ENCODE measurements at regions not wholly inside any gene's neighbourhood (a gene's known extent, or its start where the extent isn't known, plus 50 kb on each side); places are given as distances from the start of the nearest gene placed in this dataset.

DNA sequence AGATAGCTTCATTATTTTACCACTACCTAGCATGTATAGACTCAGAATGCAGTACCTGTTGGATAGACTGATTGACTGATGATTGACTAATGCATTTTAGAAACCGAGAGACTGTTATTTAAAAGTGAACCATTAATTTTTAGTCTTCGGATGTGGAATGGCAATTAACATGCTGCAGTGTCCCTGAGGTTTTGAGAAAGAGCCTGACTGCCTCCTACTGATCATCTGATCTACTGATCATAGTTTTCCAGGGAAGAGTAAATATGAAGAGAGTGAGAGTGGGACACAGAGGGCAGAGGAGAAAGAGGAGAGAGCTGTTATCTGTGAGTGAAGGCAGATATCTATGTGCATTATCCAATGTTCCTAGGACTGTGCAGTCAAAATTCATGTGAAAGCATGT lies 764.7 kb downstream of the TRIML1 start:
- Histone ChIP-seq H3K36me3 (no peaks in the 10 kb centered on the region), H3K4me3 (no peak overlapping the region), H3K9me3 (no peaks in the 10 kb centered on the region), H3K27ac (no peak overlapping the region), H3K27me3 (no peaks in the 10 kb centered on the region), H3K4me1 (no peaks in the 10 kb centered on the region)
- TF ChIP-seq POLR2AphosphoS5 (IDR thresholded peaks at IDR 0.05) (no peak), EP300 (IDR thresholded peaks at IDR 0.05) (no peak), POLR2A (IDR thresholded peaks at IDR 0.05) (no peak)
- DNase-seq (ENCODE audit: low spot score in 2 of 2), result no peak
- 86% methylated on average over 2 of the region's 2 CpGs for WGBS

GRCh38 chr4:188904617-188905016 lies 765.4 kb downstream of the TRIML1 start:
- TF ChIP-seq POLR2A (IDR thresholded peaks at IDR 0.05) (no peak), CTCF (IDR thresholded peaks at IDR 0.05) (no peak), EP300 (IDR thresholded peaks at IDR 0.05) (no peak), POLR2AphosphoS5 (IDR thresholded peaks at IDR 0.05) (no peak)
- no peak for DNase-seq (ENCODE audit: low spot score in 2 of 2)
- no peak overlapping the region for H3K4me3 ChIP-seq
- no peak overlapping the region for H3K27ac ChIP-seq
- H3K4me1 ChIP-seq, result no peaks in the 10 kb centered on the region
- WGBS, result 84% methylated on average over 4 of the region's 12 CpGs
- no peaks in the 10 kb centered on the region for H3K27me3 ChIP-seq
- no peaks in the 10 kb centered on the region for H3K9me3 ChIP-seq
- no peaks in the 10 kb centered on the region for H3K36me3 ChIP-seq

DNA sequence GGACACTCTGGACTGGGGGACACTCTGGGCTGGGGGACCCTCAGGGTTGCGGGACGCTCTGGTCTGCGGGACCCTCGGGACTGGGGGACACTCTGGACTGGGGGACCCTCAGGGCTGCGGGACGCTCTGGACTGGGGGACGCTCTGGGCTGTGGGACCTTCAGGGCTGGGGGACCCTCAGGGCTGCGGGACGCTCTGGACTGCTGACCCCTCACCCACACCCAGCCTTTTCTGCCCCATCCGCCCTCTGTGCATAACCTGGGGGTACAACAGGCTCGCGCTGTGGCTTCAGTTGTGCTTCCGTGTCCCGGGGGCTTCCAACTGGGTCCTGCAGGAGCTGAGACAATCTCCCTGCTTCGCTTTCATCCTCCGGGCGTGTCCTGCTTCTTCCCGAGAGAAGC lies 766.0 kb downstream of the TRIML1 start:
- TF ChIP-seq CTCF (IDR thresholded peaks at IDR 0.05), result no peak
- TF ChIP-seq POLR2A (IDR thresholded peaks at IDR 0.05), result no peak
- no peak for TF ChIP-seq EP300 (IDR thresholded peaks at IDR 0.05)
- TF ChIP-seq POLR2AphosphoS5 (IDR thresholded peaks at IDR 0.05), result no peak
- DNase-seq (ENCODE audit: low spot score in 2 of 2), result no peak
- Histone ChIP-seq H3K4me3 (no peak overlapping the region), H3K36me3 (no peaks in the 10 kb centered on the region), H3K9me3 (no peaks in the 10 kb centered on the region), H3K27me3 (no peaks in the 10 kb centered on the region), H3K4me1 (no peaks in the 10 kb centered on the region), H3K27ac (no peak overlapping the region)
- WGBS, result 72% methylated on average over 14 of the region's 18 CpGs

- no peak overlapping the region for H3K4me3 ChIP-seq
- H3K9me3 ChIP-seq, result no peaks in the 10 kb centered on the region
- H3K27me3 ChIP-seq, result no peaks in the 10 kb centered on the region
- 86% methylated on average over 5 of the region's 5 CpGs for WGBS
- no peaks in the 10 kb centered on the region for H3K36me3 ChIP-seq
- no peak for DNase-seq (ENCODE audit: low spot score in 2 of 2)
- H3K4me1 ChIP-seq, result no peaks in the 10 kb centered on the region
- TF ChIP-seq CTCF (IDR thresholded peaks at IDR 0.05) (no peak), POLR2A (IDR thresholded peaks at IDR 0.05) (no peak), POLR2AphosphoS5 (IDR thresholded peaks at IDR 0.05) (no peak), EP300 (IDR thresholded peaks at IDR 0.05) (no peak)
- H3K27ac ChIP-seq, result no peak overlapping the region
These were observed 772.0 kb downstream of the TRIML1 start for GRCh38 chr4:188911199-188911598.

DNA sequence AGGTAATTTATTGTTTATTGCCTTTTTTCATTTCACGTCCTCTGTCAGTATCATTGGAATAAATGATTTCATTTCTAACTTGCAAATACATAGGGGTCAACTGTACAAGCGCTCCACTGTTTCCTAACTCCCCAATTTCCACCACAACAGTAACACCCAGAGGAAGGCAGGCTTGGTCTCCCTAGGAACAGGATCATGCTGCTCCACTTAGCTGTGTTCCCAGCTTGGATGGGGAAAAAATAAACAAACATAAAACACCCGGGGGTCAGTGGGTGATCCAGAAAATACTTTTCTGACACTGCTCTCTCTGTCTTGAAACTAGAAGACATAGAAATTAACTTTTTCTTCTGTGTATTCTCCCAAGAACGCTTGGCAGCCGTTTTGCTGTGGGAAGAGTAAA lies 772.5 kb downstream of the TRIML1 start:
- Histone ChIP-seq H3K27ac (no peak overlapping the region), H3K4me1 (no peaks in the 10 kb centered on the region), H3K9me3 (no peaks in the 10 kb centered on the region), H3K36me3 (no peaks in the 10 kb centered on the region), H3K27me3 (no peaks in the 10 kb centered on the region), H3K4me3 (no peak overlapping the region)
- WGBS, result 83% methylated on average over 5 of the region's 5 CpGs
- TF ChIP-seq POLR2A (IDR thresholded peaks at IDR 0.05) (no peak), EP300 (IDR thresholded peaks at IDR 0.05) (no peak), CTCF (IDR thresholded peaks at IDR 0.05) (no peak), POLR2AphosphoS5 (IDR thresholded peaks at IDR 0.05) (no peak)
- no peak for DNase-seq (ENCODE audit: low spot score in 2 of 2)

DNA sequence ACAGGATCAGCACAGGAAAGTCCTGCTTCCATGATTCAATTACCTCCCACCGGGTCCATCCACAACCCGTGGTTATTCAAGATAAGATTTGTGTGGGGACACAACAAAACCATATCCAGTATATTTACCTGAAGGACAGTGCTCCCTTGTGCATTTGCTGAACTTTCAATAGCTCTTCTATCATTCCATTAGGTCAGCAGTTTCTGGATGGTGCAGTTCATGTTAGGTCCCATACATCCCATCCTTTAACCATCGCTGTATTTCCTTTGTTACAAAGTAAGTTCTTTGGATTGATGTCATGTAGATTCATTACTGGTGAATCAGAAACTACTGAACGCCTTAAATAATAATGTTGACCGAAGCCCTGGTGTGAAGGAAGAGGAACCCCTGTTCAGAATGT lies 775.9 kb downstream of the TRIML1 start:
- no peak for DNase-seq (ENCODE audit: low spot score in 2 of 2)
- 90% methylated on average over 5 of the region's 5 CpGs for WGBS
- Histone ChIP-seq H3K27ac (no peak overlapping the region), H3K36me3 (no peaks in the 10 kb centered on the region), H3K4me1 (no peaks in the 10 kb centered on the region), H3K4me3 (no peak overlapping the region), H3K27me3 (no peaks in the 10 kb centered on the region), H3K9me3 (peaks cover 3% of the 10 kb centered on the region)
- TF ChIP-seq EP300 (IDR thresholded peaks at IDR 0.05) (no peak), CTCF (IDR thresholded peaks at IDR 0.05) (no peak), POLR2A (IDR thresholded peaks at IDR 0.05) (no peak), POLR2AphosphoS5 (IDR thresholded peaks at IDR 0.05) (no peak)
